ENCODE measurements at regions not wholly inside any gene's neighbourhood (a gene's known extent, or its start where the extent isn't known, plus 50 kb on each side); places are given as distances from the start of the nearest gene placed in this dataset.

- peaks cover 4% of the 10 kb centered on the region for H3K27me3 ChIP-seq (replicated peaks; ENCODE audit: insufficient read depth, low read depth, low read length, poor library complexity)
- CTCF ChIA-PET: no interaction called here
- BruUV-seq (replicated peaks): no TSS peak
Observed at GRCh38 chr7:25311346-25311745, 83.1 kb upstream of the NPVF start.

DNA sequence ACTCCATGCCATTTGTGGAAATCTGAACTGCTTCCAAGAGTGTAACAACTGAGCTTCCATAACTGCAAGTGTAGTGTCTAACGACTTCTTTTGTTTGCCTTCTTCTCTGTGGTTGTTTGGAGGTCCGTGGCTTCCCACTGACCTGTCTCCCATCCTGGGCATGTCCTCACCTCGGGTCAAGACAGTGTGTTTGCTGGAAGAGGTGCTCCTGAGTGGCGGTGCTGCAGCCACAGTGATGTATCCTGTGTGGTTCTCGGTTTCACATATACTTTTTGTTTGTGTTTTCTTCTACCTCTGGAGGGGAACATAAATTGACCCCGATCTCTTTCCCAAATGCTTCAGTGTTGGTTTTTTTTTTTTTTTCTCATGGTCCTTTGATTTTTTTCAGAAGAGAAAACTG, 84.7 kb upstream of the NPVF start:
- Histone ChIP-seq H3K27me3 (replicated peaks; ENCODE audit: insufficient read depth, low read depth, low read length, poor library complexity) (peaks cover 2% of the 10 kb centered on the region), H3K9me3 (ENCODE audit: low read depth, low read length, poor library complexity, severe bottlenecking) (no peaks in the 10 kb centered on the region), H3K4me3 (ENCODE audit: low read depth, low read length, poor library complexity, severe bottlenecking) (no peak overlapping the region), H3K27ac (ENCODE audit: low read depth, low read length, poor library complexity, severe bottlenecking) (no peak overlapping the region), H3K36me3 (ENCODE audit: insufficient read depth, low read length, poor library complexity, severe bottlenecking) (no peaks in the 10 kb centered on the region), H3K4me1 (ENCODE audit: insufficient read depth, low read length, poor library complexity, severe bottlenecking) (no peaks in the 10 kb centered on the region)
- ChIA-PET CTCF (no interaction called here), POLR2A (ENCODE audit: low non-redundant PET) (no interaction called here)
- intact Hi-C loops (cut with micrococcal nuclease; ENCODE audit: unreplicated experiment): no loop called here
- TF ChIP-seq CTCF (conservative IDR thresholded peaks at IDR 0.05; ENCODE audit: low read depth, low read length): no peak
- no peak for TF ChIP-seq EZH2 (IDR thresholded peaks at IDR 0.05; ENCODE audit: borderline replicate concordance, low read depth, low read length, poor library complexity, severe bottlenecking)
- BruUV-seq (replicated peaks): no TSS peak
- DNase-seq (ENCODE audit: low spot score): no peak

More at GRCh38 chr7:25311346-25311745, 83.1 kb upstream of the NPVF start:
- no peak for TF ChIP-seq CTCF (conservative IDR thresholded peaks at IDR 0.05; ENCODE audit: low read depth, low read length)
- H3K36me3 ChIP-seq (ENCODE audit: insufficient read depth, low read length, poor library complexity, severe bottlenecking): no peaks in the 10 kb centered on the region
- POLR2A ChIA-PET (ENCODE audit: low non-redundant PET): no interaction called here
- H3K4me3 ChIP-seq (ENCODE audit: low read depth, low read length, poor library complexity, severe bottlenecking): no peak overlapping the region
- H3K4me1 ChIP-seq (ENCODE audit: insufficient read depth, low read length, poor library complexity, severe bottlenecking): no peaks in the 10 kb centered on the region
- intact Hi-C loops (cut with micrococcal nuclease; ENCODE audit: unreplicated experiment): no loop called here
- no peak overlapping the region for H3K27ac ChIP-seq (ENCODE audit: low read depth, low read length, poor library complexity, severe bottlenecking)
- no peaks in the 10 kb centered on the region for H3K9me3 ChIP-seq (ENCODE audit: low read depth, low read length, poor library complexity, severe bottlenecking)
- DNase-seq (ENCODE audit: low spot score): no peak

DNA sequence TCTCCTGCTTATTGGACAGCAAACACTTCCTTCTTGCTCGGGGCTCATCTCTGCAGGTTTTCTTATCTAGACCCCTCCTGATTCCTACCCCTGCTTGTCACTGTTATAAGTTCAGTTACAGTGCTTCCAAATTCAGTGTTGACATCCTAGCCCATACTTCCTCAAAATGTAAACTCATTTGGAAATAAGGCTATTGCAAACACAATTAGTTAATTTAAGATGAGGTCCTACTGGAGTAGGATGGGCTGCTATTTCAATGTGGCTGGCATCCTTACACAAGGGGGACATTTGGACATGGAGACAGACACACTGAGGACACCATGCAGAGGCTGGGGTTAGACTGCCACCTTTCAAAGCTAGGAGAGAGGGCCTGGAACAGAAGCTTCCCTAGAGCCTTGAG, 85.2 kb upstream of the NPVF start:
- H3K27ac ChIP-seq (ENCODE audit: low read depth, low read length, poor library complexity, severe bottlenecking): no peak overlapping the region
- H3K4me1 ChIP-seq (ENCODE audit: insufficient read depth, low read length, poor library complexity, severe bottlenecking): no peaks in the 10 kb centered on the region
- POLR2A ChIA-PET (ENCODE audit: low non-redundant PET): no interaction called here
- no TSS peak for BruUV-seq (replicated peaks)
- H3K27me3 ChIP-seq (replicated peaks; ENCODE audit: insufficient read depth, low read depth, low read length, poor library complexity): peaks cover 7% of the 10 kb centered on the region
- TF ChIP-seq CTCF (conservative IDR thresholded peaks at IDR 0.05; ENCODE audit: low read depth, low read length): no peak
- no peak for TF ChIP-seq EZH2 (IDR thresholded peaks at IDR 0.05; ENCODE audit: borderline replicate concordance, low read depth, low read length, poor library complexity, severe bottlenecking)
- intact Hi-C loops (cut with micrococcal nuclease; ENCODE audit: unreplicated experiment): no loop called here
- DNase-seq (ENCODE audit: low spot score): no peak
- H3K9me3 ChIP-seq (ENCODE audit: low read depth, low read length, poor library complexity, severe bottlenecking): no peaks in the 10 kb centered on the region
- CTCF ChIA-PET: no interaction called here
- no peak overlapping the region for H3K4me3 ChIP-seq (ENCODE audit: low read depth, low read length, poor library complexity, severe bottlenecking)
- no peaks in the 10 kb centered on the region for H3K36me3 ChIP-seq (ENCODE audit: insufficient read depth, low read length, poor library complexity, severe bottlenecking)
